GM23338 (cell line): ENCODE measurements at regions not wholly inside any gene's neighbourhood (a gene's known extent, or its start where the extent isn't known, plus 50 kb on each side); places are given as distances from the start of the nearest gene placed in this dataset.

Experiments
- ATAC-seq: fragments of 200-7000 bp; cut with Tn5 transposase; 3 replicates; pipeline ENCODE4 v1.9.1; 2020
- DNase-seq: peaks from one replicate; pipeline ENCODE4 v3.0.0-alpha.2; 2015; ENCODE audit warnings: low spot score
- H2AFZ ChIP-seq: fragments of 200-600 bp; sonication (generic); 2 replicates; pipeline ENCODE4 v1.8.0; 2016; ENCODE audit warnings: antibody characterized with exemption, mild to moderate bottlenecking, moderate library complexity
- H3F3A ChIP-seq: fragments of 200-600 bp; sonication (generic); replicated peaks from 2 replicates; pipeline ENCODE4 v1.8.0; 2017; ENCODE audit warnings: antibody characterized with exemption, mixed run types, low read depth
- H3K27ac ChIP-seq: fragments of 200-600 bp; sonication (generic); 2 replicates; pipeline ENCODE4 v1.6.1; 2016; ENCODE audit warnings: low read depth
- H3K27me3 ChIP-seq: fragments of 200-600 bp; sonication (generic); 2 replicates; pipeline ENCODE4 v1.8.0; 2016; ENCODE audit warnings: mild to moderate bottlenecking, mixed run types, moderate library complexity; ENCODE audit not compliant: insufficient read depth
- H3K36me3 ChIP-seq: fragments of 200-600 bp; sonication (generic); 2 replicates; pipeline ENCODE4 v1.8.0; 2016; ENCODE audit warnings: mild to moderate bottlenecking; ENCODE audit not compliant: insufficient read depth
- H3K4me1 ChIP-seq: fragments of 200-600 bp; sonication (generic); 2 replicates; pipeline ENCODE4 v1.8.0; 2016; ENCODE audit warnings: mild to moderate bottlenecking, moderate library complexity; ENCODE audit not compliant: insufficient read depth
- H3K4me2 ChIP-seq: fragments of 200-600 bp; sonication (generic); 2 replicates; pipeline ENCODE4 v1.7.1; 2017; ENCODE audit warnings: mixed run types
- H3K4me3 ChIP-seq: fragments of 200-600 bp; sonication (generic); 2 replicates; pipeline ENCODE4 v1.6.1; 2016; ENCODE audit warnings: mixed run types
- H3K79me2 ChIP-seq: fragments of 200-600 bp; sonication (generic); replicated peaks from 2 replicates; pipeline ENCODE4 v1.8.0; 2017; ENCODE audit warnings: mild to moderate bottlenecking; ENCODE audit not compliant: insufficient read depth
- H3K9me2 ChIP-seq: fragments of 200-600 bp; sonication (generic); 2 replicates; pipeline ENCODE4 v1.8.0; 2017; ENCODE audit not compliant: insufficient read depth
- H4K20me1 ChIP-seq: fragments of 200-600 bp; sonication (generic); replicated peaks from 2 replicates; pipeline ENCODE4 v1.8.0; 2017; ENCODE audit warnings: mild to moderate bottlenecking; ENCODE audit not compliant: insufficient read depth
- H3K27ac Mint-ChIP-seq: 2 replicates; pipeline ENCODE4 v1.8.0; 2020; ENCODE audit warnings: inconsistent platforms, mild to moderate bottlenecking, moderate library complexity, mixed read lengths
- H3K27me3 Mint-ChIP-seq: 3 replicates; pipeline ENCODE4 v1.8.0; 2022; ENCODE audit warnings: low read depth, mild to moderate bottlenecking, moderate library complexity, mixed read lengths, inconsistent platforms; ENCODE audit not compliant: insufficient read depth, poor library complexity
- H3K36me3 Mint-ChIP-seq: 3 replicates; pipeline ENCODE4 v1.8.0; 2021; ENCODE audit warnings: low read depth, mild to moderate bottlenecking, inconsistent platforms, moderate library complexity, mixed read lengths
- H3K4me1 Mint-ChIP-seq: 3 replicates; pipeline ENCODE4 v1.8.0; 2020; ENCODE audit warnings: mild to moderate bottlenecking, inconsistent platforms, mixed read lengths
- H3K4me3 Mint-ChIP-seq: 3 replicates; pipeline ENCODE4 v1.8.0; 2021; ENCODE audit warnings: moderate library complexity, mild to moderate bottlenecking, inconsistent platforms, mixed read lengths
- H3K9me3 Mint-ChIP-seq: 3 replicates; pipeline ENCODE4 v1.8.0; 2020; ENCODE audit warnings: moderate library complexity, mild to moderate bottlenecking, inconsistent platforms, mixed read lengths
- JUNB ChIP-seq: IDR thresholded peaks from one replicate; pipeline ENCODE4 v1.6.1; 2016; ENCODE audit warnings: antibody characterized with exemption; ENCODE audit not compliant: unreplicated experiment
- POLR2AphosphoS5 ChIP-seq: IDR thresholded peaks from 2 replicates; pipeline ENCODE4 v1.6.1; 2016; ENCODE audit warnings: antibody characterized with exemption, low read depth
- STAT1 ChIP-seq: IDR thresholded peaks from one replicate; pipeline ENCODE4 v1.6.1; 2016; ENCODE audit warnings: antibody characterized with exemption; ENCODE audit not compliant: unreplicated experiment
- ZNF114 ChIP-seq: fragments of 250-450 bp; sonication (Bioruptor Pico); IDR thresholded peaks from 2 replicates; pipeline ENCODE4 v1.5.0; 2020; ENCODE audit warnings: mild to moderate bottlenecking, moderate library complexity
- ZNF331 ChIP-seq: fragments of 250-450 bp; sonication (Bioruptor Pico); IDR thresholded peaks from 2 replicates; pipeline ENCODE4 v1.5.0; 2020; ENCODE audit warnings: low read depth, mild to moderate bottlenecking, moderate library complexity
- TF ChIP-seq, protein P1 (sequence below): fragments of 250-450 bp; sonication (Bioruptor Pico); IDR thresholded peaks from 2 replicates; pipeline ENCODE4 v1.5.0; 2020; ENCODE audit warnings: mild to moderate bottlenecking, moderate library complexity
- TF ChIP-seq, protein P2 (sequence below): IDR thresholded peaks from one replicate; pipeline ENCODE4 v1.6.1; 2018; ENCODE audit warnings: antibody characterized with exemption; ENCODE audit not compliant: unreplicated experiment

GRCh38 chr4:24243641-24244040 lies 340.7 kb downstream of the DHX15 start (continued):
- TF ChIP-seq, protein P1, sequence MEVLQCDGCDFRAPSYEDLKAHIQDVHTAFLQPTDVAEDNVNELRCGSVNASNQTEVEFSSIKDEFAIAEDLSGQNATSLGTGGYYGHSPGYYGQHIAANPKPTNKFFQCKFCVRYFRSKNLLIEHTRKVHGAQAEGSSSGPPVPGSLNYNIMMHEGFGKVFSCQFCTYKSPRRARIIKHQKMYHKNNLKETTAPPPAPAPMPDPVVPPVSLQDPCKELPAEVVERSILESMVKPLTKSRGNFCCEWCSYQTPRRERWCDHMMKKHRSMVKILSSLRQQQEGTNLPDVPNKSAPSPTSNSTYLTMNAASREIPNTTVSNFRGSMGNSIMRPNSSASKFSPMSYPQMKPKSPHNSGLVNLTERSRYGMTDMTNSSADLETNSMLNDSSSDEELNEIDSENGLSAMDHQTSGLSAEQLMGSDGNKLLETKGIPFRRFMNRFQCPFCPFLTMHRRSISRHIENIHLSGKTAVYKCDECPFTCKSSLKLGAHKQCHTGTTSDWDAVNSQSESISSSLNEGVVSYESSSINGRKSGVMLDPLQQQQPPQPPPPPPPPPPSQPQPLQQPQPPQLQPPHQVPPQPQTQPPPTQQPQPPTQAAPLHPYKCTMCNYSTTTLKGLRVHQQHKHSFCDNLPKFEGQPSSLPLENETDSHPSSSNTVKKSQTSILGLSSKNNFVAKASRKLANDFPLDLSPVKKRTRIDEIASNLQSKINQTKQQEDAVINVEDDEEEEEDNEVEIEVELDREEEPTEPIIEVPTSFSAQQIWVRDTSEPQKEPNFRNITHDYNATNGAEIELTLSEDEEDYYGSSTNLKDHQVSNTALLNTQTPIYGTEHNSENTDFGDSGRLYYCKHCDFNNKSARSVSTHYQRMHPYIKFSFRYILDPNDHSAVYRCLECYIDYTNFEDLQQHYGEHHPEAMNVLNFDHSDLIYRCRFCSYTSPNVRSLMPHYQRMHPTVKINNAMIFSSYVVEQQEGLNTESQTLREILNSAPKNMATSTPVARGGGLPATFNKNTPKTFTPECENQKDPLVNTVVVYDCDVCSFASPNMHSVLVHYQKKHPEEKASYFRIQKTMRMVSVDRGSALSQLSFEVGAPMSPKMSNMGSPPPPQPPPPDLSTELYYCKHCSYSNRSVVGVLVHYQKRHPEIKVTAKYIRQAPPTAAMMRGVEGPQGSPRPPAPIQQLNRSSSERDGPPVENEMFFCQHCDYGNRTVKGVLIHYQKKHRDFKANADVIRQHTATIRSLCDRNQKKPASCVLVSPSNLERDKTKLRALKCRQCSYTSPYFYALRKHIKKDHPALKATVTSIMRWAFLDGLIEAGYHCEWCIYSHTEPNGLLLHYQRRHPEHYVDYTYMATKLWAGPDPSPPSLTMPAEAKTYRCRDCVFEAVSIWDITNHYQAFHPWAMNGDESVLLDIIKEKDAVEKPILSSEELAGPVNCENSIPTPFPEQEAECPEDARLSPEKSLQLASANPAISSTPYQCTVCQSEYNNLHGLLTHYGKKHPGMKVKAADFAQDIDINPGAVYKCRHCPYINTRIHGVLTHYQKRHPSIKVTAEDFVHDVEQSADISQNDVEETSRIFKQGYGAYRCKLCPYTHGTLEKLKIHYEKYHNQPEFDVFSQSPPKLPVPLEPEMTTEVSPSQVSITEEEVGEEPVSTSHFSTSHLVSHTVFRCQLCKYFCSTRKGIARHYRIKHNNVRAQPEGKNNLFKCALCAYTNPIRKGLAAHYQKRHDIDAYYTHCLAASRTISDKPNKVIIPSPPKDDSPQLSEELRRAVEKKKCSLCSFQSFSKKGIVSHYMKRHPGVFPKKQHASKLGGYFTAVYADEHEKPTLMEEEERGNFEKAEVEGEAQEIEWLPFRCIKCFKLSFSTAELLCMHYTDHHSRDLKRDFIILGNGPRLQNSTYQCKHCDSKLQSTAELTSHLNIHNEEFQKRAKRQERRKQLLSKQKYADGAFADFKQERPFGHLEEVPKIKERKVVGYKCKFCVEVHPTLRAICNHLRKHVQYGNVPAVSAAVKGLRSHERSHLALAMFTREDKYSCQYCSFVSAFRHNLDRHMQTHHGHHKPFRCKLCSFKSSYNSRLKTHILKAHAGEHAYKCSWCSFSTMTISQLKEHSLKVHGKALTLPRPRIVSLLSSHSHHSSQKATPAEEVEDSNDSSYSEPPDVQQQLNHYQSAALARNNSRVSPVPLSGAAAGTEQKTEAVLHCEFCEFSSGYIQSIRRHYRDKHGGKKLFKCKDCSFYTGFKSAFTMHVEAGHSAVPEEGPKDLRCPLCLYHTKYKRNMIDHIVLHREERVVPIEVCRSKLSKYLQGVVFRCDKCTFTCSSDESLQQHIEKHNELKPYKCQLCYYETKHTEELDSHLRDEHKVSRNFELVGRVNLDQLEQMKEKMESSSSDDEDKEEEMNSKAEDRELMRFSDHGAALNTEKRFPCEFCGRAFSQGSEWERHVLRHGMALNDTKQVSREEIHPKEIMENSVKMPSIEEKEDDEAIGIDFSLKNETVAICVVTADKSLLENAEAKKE (CRISPR knock-in tag): no peak

DNA sequence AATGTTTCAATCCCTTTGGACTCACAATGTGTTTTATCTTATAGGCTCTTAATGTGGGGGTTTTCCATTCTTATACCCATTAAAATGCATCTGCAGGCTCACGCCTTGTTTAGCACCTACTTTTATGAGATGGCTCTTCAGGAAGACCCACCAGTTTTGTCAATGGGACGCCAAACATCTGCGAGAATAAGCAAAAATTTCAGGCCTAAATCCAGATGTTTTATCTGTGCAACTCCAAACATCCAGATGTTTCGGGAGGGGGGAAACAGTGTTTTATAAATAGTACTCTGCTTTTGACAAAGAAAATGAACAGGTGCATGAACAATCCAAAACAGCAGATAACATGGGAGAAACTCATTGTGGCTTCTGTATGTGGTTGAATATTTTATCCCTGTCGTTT lies 342.8 kb downstream of the DHX15 start:
- no peak overlapping the region for H3K4me3 ChIP-seq
- ATAC-seq (no peak), DNase-seq (no peak)
- H3K4me2 ChIP-seq: no peak overlapping the region
- H3K9me2 ChIP-seq: no peaks in the 10 kb centered on the region
- H4K20me1 ChIP-seq: no peaks in the 10 kb centered on the region
- Mint-ChIP-seq H3K4me1 (peaks cover 16% of the 10 kb centered on the region), H3K36me3 (no peaks in the 10 kb centered on the region), H3K4me3 (no peak overlapping the region), H3K9me3 (no peaks in the 10 kb centered on the region), H3K27me3 (no peaks in the 10 kb centered on the region), H3K27ac (no peak overlapping the region)
- H3K27ac ChIP-seq: no peak overlapping the region
- no peaks in the 10 kb centered on the region for H3K79me2 ChIP-seq
- no peak for TF ChIP-seq ZNF331
- TF ChIP-seq JUNB: no peak
- TF ChIP-seq STAT1: no peak
- no peak for TF ChIP-seq POLR2AphosphoS5
- TF ChIP-seq, protein P2, sequence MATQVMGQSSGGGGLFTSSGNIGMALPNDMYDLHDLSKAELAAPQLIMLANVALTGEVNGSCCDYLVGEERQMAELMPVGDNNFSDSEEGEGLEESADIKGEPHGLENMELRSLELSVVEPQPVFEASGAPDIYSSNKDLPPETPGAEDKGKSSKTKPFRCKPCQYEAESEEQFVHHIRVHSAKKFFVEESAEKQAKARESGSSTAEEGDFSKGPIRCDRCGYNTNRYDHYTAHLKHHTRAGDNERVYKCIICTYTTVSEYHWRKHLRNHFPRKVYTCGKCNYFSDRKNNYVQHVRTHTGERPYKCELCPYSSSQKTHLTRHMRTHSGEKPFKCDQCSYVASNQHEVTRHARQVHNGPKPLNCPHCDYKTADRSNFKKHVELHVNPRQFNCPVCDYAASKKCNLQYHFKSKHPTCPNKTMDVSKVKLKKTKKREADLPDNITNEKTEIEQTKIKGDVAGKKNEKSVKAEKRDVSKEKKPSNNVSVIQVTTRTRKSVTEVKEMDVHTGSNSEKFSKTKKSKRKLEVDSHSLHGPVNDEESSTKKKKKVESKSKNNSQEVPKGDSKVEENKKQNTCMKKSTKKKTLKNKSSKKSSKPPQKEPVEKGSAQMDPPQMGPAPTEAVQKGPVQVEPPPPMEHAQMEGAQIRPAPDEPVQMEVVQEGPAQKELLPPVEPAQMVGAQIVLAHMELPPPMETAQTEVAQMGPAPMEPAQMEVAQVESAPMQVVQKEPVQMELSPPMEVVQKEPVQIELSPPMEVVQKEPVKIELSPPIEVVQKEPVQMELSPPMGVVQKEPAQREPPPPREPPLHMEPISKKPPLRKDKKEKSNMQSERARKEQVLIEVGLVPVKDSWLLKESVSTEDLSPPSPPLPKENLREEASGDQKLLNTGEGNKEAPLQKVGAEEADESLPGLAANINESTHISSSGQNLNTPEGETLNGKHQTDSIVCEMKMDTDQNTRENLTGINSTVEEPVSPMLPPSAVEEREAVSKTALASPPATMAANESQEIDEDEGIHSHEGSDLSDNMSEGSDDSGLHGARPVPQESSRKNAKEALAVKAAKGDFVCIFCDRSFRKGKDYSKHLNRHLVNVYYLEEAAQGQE: no peak
- no peak for TF ChIP-seq ZNF114
- no peak overlapping the region for H2AFZ ChIP-seq
- H3K4me1 ChIP-seq: peaks cover 13% of the 10 kb centered on the region
- H3K36me3 ChIP-seq: no peaks in the 10 kb centered on the region
- no peaks in the 10 kb centered on the region for H3K27me3 ChIP-seq
- H3F3A ChIP-seq: no peaks in the 10 kb centered on the region
